Vagina (tissue), 2 donors: ENCODE measurements at regions not wholly inside any gene's neighbourhood (a gene's known extent, or its start where the extent isn't known, plus 50 kb on each side); places are given as distances from the start of the nearest gene placed in this dataset.

Experiments used
- CTCF ChIP-seq, 3 experiments: fragments of 450-650 bp in 2 of 3; fragments of 200-600 bp in 1 of 3; sonication (generic) in 1 of 3; IDR thresholded peaks; one replicate each; pipeline ENCODE4 v1.5.1; 2017 to 2019; ENCODE audit warnings: antibody characterized with exemption in 3 of 3, mild to moderate bottlenecking in 2 of 3, moderate library complexity in 2 of 3
- POLR2A ChIP-seq, 2 donors: fragments of 450-650 bp; IDR thresholded peaks; one replicate each; pipeline ENCODE4 v1.6.1; 2017; ENCODE audit warnings: antibody characterized with exemption in 2 of 2, mild to moderate bottlenecking in 2 of 2, moderate library complexity in 2 of 2
- POLR2AphosphoS5 ChIP-seq, 2 donors: sonication (generic); formaldehyde crosslinking; IDR thresholded peaks; one replicate each; pipeline ENCODE4 v1.9.0; 2017; ENCODE audit warnings: antibody characterized with exemption in 2 of 2, mild to moderate bottlenecking in 2 of 2, low read depth in 1 of 2; ENCODE audit not compliant: insufficient read depth in 1 of 2

GRCh38 chr2:58904095-58904494 lies 663.0 kb upstream of the FANCL start:
- TF ChIP-seq CTCF (IDR thresholded peaks at IDR 0.05): no peak
- no peak for TF ChIP-seq POLR2A (IDR thresholded peaks at IDR 0.05)
- TF ChIP-seq POLR2AphosphoS5 (IDR thresholded peaks at IDR 0.05; ENCODE audit: insufficient read depth in 1 of 2, low read depth in 1 of 2): no peak
